Activated T-helper 1 cell treated with anti-CD3 and anti-CD28 coated beads, Interleukin-12 subunit alpha, Interleukin-12 subunit beta, Interleukin-2, Interleukin-4 antibody, amounts not matched to agents 30 ng/mL and 10 ng/mL and 1 ng/mL, durations not matched to agents 14 hours and 24 hours and 36 hours (primary cell): ENCODE measurements at regions not wholly inside any gene's neighbourhood (a gene's known extent, or its start where the extent isn't known, plus 50 kb on each side); places are given as distances from the start of the nearest gene placed in this dataset.

Experiments used
- DNase-seq: peaks from one replicate; pipeline ENCODE4 v3.0.0; 2021; ENCODE audit warnings: low spot score
- H3K27ac Mint-ChIP-seq: one replicate; pipeline ENCODE4 v1.8.0; 2021; ENCODE audit warnings: mild to moderate bottlenecking, mixed read lengths
- H3K27me3 Mint-ChIP-seq: one replicate; pipeline ENCODE4 v1.8.0; 2022; ENCODE audit warnings: mild to moderate bottlenecking, moderate library complexity, mixed read lengths; ENCODE audit not compliant: insufficient read depth
- H3K36me3 Mint-ChIP-seq: one replicate; pipeline ENCODE4 v1.8.0; 2021; ENCODE audit warnings: low read depth, mixed read lengths
- H3K4me1 Mint-ChIP-seq: one replicate; pipeline ENCODE4 v1.8.0; 2021; ENCODE audit warnings: low read depth, mixed read lengths
- H3K4me3 Mint-ChIP-seq: one replicate; pipeline ENCODE4 v1.8.0; 2021; ENCODE audit warnings: mild to moderate bottlenecking, moderate library complexity, mixed read lengths
- H3K9me3 Mint-ChIP-seq: one replicate; pipeline ENCODE4 v1.8.0; 2021; ENCODE audit warnings: mixed read lengths
- intact Hi-C: fragments of 100-400 bp; cut with micrococcal nuclease; formaldehyde crosslinking; loops from one replicate; pipeline ENCODE4 v1.15.1; 2024

GRCh38 chr13:58852076-58852475 is 1220.5 kb downstream of the PCDH17 start:
- Mint-ChIP-seq H3K9me3 (no peaks in the 10 kb centered on the region), H3K4me3 (no peak overlapping the region), H3K27ac (no peak overlapping the region), H3K27me3 (no peaks in the 10 kb centered on the region), H3K4me1 (no peaks in the 10 kb centered on the region), H3K36me3 (no peaks in the 10 kb centered on the region)
- no peak for DNase-seq
- intact Hi-C loops, result no loop called here

- intact Hi-C loops, result no loop called here
- no peak overlapping the region for H3K4me3 Mint-ChIP-seq
- no peak for DNase-seq
- H3K27me3 Mint-ChIP-seq, result no peaks in the 10 kb centered on the region
- H3K27ac Mint-ChIP-seq, result no peak overlapping the region
- no peaks in the 10 kb centered on the region for H3K9me3 Mint-ChIP-seq
- no peaks in the 10 kb centered on the region for H3K36me3 Mint-ChIP-seq
- no peaks in the 10 kb centered on the region for H3K4me1 Mint-ChIP-seq
Observed at GRCh38 chr13:58855283-58855682, 1223.7 kb downstream of the PCDH17 start.

GRCh38 chr13:58858870-58859371 is 1227.4 kb downstream of the PCDH17 start:
- H3K27me3 Mint-ChIP-seq, result no peaks in the 10 kb centered on the region
- no peak overlapping the region for H3K4me3 Mint-ChIP-seq
- intact Hi-C loops, result no loop called here
- H3K27ac Mint-ChIP-seq, result no peak overlapping the region
- peaks cover 3% of the 10 kb centered on the region for H3K9me3 Mint-ChIP-seq
- H3K4me1 Mint-ChIP-seq, result no peaks in the 10 kb centered on the region
- H3K36me3 Mint-ChIP-seq, result no peaks in the 10 kb centered on the region
- DNase-seq, result no peak

- no peak overlapping the region for H3K27ac Mint-ChIP-seq
- no peaks in the 10 kb centered on the region for H3K4me1 Mint-ChIP-seq
- H3K9me3 Mint-ChIP-seq, result peaks cover 11% of the 10 kb centered on the region
- intact Hi-C loops, result no loop called here
- no peak overlapping the region for H3K4me3 Mint-ChIP-seq
- DNase-seq, result no peak
- no peaks in the 10 kb centered on the region for H3K27me3 Mint-ChIP-seq
- H3K36me3 Mint-ChIP-seq, result no peaks in the 10 kb centered on the region
Observed at GRCh38 chr13:58865286-58865685, 1233.7 kb downstream of the PCDH17 start.

- Mint-ChIP-seq H3K9me3 (peaks cover 15% of the 10 kb centered on the region), H3K4me3 (no peak overlapping the region), H3K36me3 (no peaks in the 10 kb centered on the region), H3K4me1 (no peaks in the 10 kb centered on the region), H3K27ac (no peak overlapping the region), H3K27me3 (no peaks in the 10 kb centered on the region)
- no peak for DNase-seq
- intact Hi-C loops, result no loop called here
Observed at GRCh38 chr13:58869566-58869965, 1238.0 kb downstream of the PCDH17 start.

- DNase-seq, result no peak
- peaks cover 1% of the 10 kb centered on the region for H3K9me3 Mint-ChIP-seq
- no peaks in the 10 kb centered on the region for H3K36me3 Mint-ChIP-seq
- no peaks in the 10 kb centered on the region for H3K4me1 Mint-ChIP-seq
- no peaks in the 10 kb centered on the region for H3K27me3 Mint-ChIP-seq
- H3K27ac Mint-ChIP-seq, result no peak overlapping the region
- H3K4me3 Mint-ChIP-seq, result no peak overlapping the region
- intact Hi-C loops, result no loop called here
Observed at GRCh38 chr13:58876473-58876872, 1244.9 kb downstream of the PCDH17 start.

GRCh38 chr13:58879114-58879513 is 1247.6 kb downstream of the PCDH17 start:
- H3K9me3 Mint-ChIP-seq, result no peaks in the 10 kb centered on the region
- H3K36me3 Mint-ChIP-seq, result no peaks in the 10 kb centered on the region
- no peaks in the 10 kb centered on the region for H3K27me3 Mint-ChIP-seq
- H3K27ac Mint-ChIP-seq, result no peak overlapping the region
- no peak for DNase-seq
- no peak overlapping the region for H3K4me3 Mint-ChIP-seq
- no peaks in the 10 kb centered on the region for H3K4me1 Mint-ChIP-seq
- intact Hi-C loops, result no loop called here

- no peak for DNase-seq
- Mint-ChIP-seq H3K4me3 (no peak overlapping the region), H3K27ac (no peak overlapping the region), H3K27me3 (no peaks in the 10 kb centered on the region), H3K4me1 (no peaks in the 10 kb centered on the region), H3K9me3 (no peaks in the 10 kb centered on the region), H3K36me3 (no peaks in the 10 kb centered on the region)
- intact Hi-C loops, result no loop called here
Observed at GRCh38 chr13:58882516-58882915, 1251.0 kb downstream of the PCDH17 start.

GRCh38 chr13:58883405-58883804 is 1251.9 kb downstream of the PCDH17 start:
- Mint-ChIP-seq H3K27ac (no peak overlapping the region), H3K4me3 (no peak overlapping the region), H3K4me1 (no peaks in the 10 kb centered on the region), H3K9me3 (no peaks in the 10 kb centered on the region), H3K36me3 (no peaks in the 10 kb centered on the region), H3K27me3 (no peaks in the 10 kb centered on the region)
- intact Hi-C loops, result no loop called here
- no peak for DNase-seq

- H3K4me3 Mint-ChIP-seq, result no peak overlapping the region
- no peaks in the 10 kb centered on the region for H3K4me1 Mint-ChIP-seq
- no peaks in the 10 kb centered on the region for H3K36me3 Mint-ChIP-seq
- H3K27ac Mint-ChIP-seq, result no peak overlapping the region
- no peaks in the 10 kb centered on the region for H3K27me3 Mint-ChIP-seq
- H3K9me3 Mint-ChIP-seq, result no peaks in the 10 kb centered on the region
- intact Hi-C loops, result no loop called here
- no peak for DNase-seq
Observed at GRCh38 chr13:58884353-58885209, 1253.0 kb downstream of the PCDH17 start.

GRCh38 chr13:58889474-58889873 is 1257.9 kb downstream of the PCDH17 start:
- H3K4me3 Mint-ChIP-seq, result no peak overlapping the region
- no peak for DNase-seq
- no peaks in the 10 kb centered on the region for H3K36me3 Mint-ChIP-seq
- intact Hi-C loops, result no loop called here
- no peak overlapping the region for H3K27ac Mint-ChIP-seq
- H3K4me1 Mint-ChIP-seq, result no peaks in the 10 kb centered on the region
- H3K9me3 Mint-ChIP-seq, result no peaks in the 10 kb centered on the region
- H3K27me3 Mint-ChIP-seq, result no peaks in the 10 kb centered on the region

GRCh38 chr13:58893396-58893795 is 1261.9 kb downstream of the PCDH17 start:
- no peaks in the 10 kb centered on the region for H3K9me3 Mint-ChIP-seq
- H3K4me3 Mint-ChIP-seq, result no peak overlapping the region
- intact Hi-C loops, result no loop called here

GRCh38 chr13:58906329-58907007 is 1257.3 kb downstream of the DIAPH3 start:
- no peak for DNase-seq
- Mint-ChIP-seq H3K36me3 (no peaks in the 10 kb centered on the region), H3K9me3 (no peaks in the 10 kb centered on the region), H3K27ac (no peak overlapping the region), H3K4me1 (no peaks in the 10 kb centered on the region), H3K27me3 (no peaks in the 10 kb centered on the region), H3K4me3 (no peak overlapping the region)
- intact Hi-C loops, result no loop called here

More at GRCh38 chr13:58893396-58893795, 1261.9 kb downstream of the PCDH17 start:
- Mint-ChIP-seq H3K36me3 (no peaks in the 10 kb centered on the region), H3K27ac (no peak overlapping the region), H3K4me1 (no peaks in the 10 kb centered on the region), H3K27me3 (no peaks in the 10 kb centered on the region)
- DNase-seq, result no peak
